Ishikawa (cell line): ENCODE measurements at regions not wholly inside any gene's neighbourhood (a gene's known extent, or its start where the extent isn't known, plus 50 kb on each side); places are given as distances from the start of the nearest gene placed in this dataset.

ENCODE experiments used
- TAF1 ChIP-seq: IDR thresholded peaks from 2 replicates; pipeline ENCODE4 v1.6.1; 2012; ENCODE audit warnings: low read depth, mild to moderate bottlenecking
- YY1 ChIP-seq: IDR thresholded peaks from 2 replicates; pipeline ENCODE4 v1.6.1; 2012; ENCODE audit warnings: low read depth

DNA sequence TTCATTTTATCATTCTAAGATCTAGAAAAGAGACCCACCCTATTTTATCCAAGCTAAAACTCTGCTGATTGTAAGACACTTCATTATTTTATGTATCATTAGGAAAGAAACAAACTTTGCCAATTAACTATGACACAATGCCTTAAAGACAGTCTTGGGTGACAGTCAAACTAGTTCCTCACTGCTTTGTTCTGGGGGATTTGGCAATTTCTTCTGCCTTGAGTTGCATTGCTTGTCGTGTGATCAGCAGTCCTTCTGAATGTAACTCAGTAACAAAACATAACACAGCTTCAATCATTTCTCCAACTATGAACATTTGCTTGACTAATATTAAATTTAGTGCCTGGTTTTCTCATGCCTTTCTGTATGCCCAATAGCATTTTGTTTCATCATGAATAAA lies 577.9 kb upstream of the DIPK2B start:
- TF ChIP-seq TAF1: no peak
- no peak for TF ChIP-seq YY1
